ENCODE measurements at regions not wholly inside any gene's neighbourhood (a gene's known extent, or its start where the extent isn't known, plus 50 kb on each side); places are given as distances from the start of the nearest gene placed in this dataset.

DNA sequence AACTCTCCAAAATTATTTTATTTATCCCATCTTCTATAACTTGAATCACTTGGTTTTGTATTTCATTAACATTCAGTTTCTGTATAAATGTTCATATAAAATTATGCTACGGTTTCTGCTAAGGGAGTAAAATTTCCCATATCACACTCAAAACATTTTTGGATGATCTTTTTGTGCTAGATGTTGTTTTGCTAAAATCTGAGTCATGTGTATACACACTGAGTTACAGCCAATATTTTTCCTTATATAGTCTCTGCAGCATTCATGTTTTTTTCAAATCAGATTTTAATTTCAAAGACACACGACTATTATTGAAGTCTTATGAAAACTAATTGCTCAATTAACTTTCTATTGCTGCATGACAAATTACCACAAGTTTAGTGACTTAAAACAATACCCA is 54.3 kb upstream of the SLC2A12 start:
- ChIA-PET POLR2A (no interaction called here), SMC1A (ENCODE audit: uncharacterized antibody, unreplicated experiment) (no interaction called here), RAD21 (ENCODE audit: unreplicated experiment) (no interaction called here), CTCF (interaction anchor here (1.2 to 1.9 kb wide), 3 partner anchors 9 to 186 kb away, joined by 3 to 6 read pairs (median 6); no protein-coding TSS in a partner anchor)
- H3K27ac ChIP-seq (ENCODE audit: control insufficient read depth, insufficient read depth), result no peak overlapping the region
- H3K4me1 ChIP-seq (ENCODE audit: control insufficient read depth, insufficient read depth, low read length), result no peaks in the 10 kb centered on the region
- 2% methylated on average over 2 of the region's 2 CpGs for WGBS (ENCODE audit: insufficient coverage, insufficient replicate concordance, low lambda C conversion rate, missing lambda C conversion rate)
- intact Hi-C loops (cut with micrococcal nuclease; ENCODE audit: unreplicated experiment) (no loop called here), in situ Hi-C loops (cut with MboI) (no loop called here)
- BruUV-seq (replicated peaks), result no TSS peak
- no peaks in the 10 kb centered on the region for H3K9me3 ChIP-seq (replicated peaks; ENCODE audit: control insufficient read depth, insufficient read depth, low read length)
- DNase-seq (ENCODE audit: low read depth, low spot score) (no peak), ATAC-seq (no peak), FAIRE-seq (no peak)
- no peaks in the 10 kb centered on the region for H4K20me1 ChIP-seq (ENCODE audit: control insufficient read depth, insufficient read depth)
- H3K4me3 ChIP-seq, result no peak overlapping the region
- TF ChIP-seq NFYB (IDR thresholded peaks at IDR 0.05; ENCODE audit: insufficient read depth, low read depth, low read length), result no peak
- TF ChIP-seq CREB1 (IDR thresholded peaks at IDR 0.05; ENCODE audit: low read depth), result no peak
- TF ChIP-seq, protein P1, sequence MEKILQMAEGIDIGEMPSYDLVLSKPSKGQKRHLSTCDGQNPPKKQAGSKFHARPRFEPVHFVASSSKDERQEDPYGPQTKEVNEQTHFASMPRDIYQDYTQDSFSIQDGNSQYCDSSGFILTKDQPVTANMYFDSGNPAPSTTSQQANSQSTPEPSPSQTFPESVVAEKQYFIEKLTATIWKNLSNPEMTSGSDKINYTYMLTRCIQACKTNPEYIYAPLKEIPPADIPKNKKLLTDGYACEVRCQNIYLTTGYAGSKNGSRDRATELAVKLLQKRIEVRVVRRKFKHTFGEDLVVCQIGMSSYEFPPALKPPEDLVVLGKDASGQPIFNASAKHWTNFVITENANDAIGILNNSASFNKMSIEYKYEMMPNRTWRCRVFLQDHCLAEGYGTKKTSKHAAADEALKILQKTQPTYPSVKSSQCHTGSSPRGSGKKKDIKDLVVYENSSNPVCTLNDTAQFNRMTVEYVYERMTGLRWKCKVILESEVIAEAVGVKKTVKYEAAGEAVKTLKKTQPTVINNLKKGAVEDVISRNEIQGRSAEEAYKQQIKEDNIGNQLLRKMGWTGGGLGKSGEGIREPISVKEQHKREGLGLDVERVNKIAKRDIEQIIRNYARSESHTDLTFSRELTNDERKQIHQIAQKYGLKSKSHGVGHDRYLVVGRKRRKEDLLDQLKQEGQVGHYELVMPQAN (conservative IDR thresholded peaks at IDR 0.05), result no peak
- TF ChIP-seq JUNB (IDR thresholded peaks at IDR 0.05), result no peak
- no peak for TF ChIP-seq STAT3 (IDR thresholded peaks at IDR 0.05; ENCODE audit: low read depth, low read length)
- no peak for TF ChIP-seq SPI1 (IDR thresholded peaks at IDR 0.05; ENCODE audit: borderline replicate concordance, insufficient read depth, low read depth, low read length)
- TF ChIP-seq, protein P2, sequence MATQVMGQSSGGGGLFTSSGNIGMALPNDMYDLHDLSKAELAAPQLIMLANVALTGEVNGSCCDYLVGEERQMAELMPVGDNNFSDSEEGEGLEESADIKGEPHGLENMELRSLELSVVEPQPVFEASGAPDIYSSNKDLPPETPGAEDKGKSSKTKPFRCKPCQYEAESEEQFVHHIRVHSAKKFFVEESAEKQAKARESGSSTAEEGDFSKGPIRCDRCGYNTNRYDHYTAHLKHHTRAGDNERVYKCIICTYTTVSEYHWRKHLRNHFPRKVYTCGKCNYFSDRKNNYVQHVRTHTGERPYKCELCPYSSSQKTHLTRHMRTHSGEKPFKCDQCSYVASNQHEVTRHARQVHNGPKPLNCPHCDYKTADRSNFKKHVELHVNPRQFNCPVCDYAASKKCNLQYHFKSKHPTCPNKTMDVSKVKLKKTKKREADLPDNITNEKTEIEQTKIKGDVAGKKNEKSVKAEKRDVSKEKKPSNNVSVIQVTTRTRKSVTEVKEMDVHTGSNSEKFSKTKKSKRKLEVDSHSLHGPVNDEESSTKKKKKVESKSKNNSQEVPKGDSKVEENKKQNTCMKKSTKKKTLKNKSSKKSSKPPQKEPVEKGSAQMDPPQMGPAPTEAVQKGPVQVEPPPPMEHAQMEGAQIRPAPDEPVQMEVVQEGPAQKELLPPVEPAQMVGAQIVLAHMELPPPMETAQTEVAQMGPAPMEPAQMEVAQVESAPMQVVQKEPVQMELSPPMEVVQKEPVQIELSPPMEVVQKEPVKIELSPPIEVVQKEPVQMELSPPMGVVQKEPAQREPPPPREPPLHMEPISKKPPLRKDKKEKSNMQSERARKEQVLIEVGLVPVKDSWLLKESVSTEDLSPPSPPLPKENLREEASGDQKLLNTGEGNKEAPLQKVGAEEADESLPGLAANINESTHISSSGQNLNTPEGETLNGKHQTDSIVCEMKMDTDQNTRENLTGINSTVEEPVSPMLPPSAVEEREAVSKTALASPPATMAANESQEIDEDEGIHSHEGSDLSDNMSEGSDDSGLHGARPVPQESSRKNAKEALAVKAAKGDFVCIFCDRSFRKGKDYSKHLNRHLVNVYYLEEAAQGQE (IDR thresholded peaks at IDR 0.05; ENCODE audit: low read depth, low read length), result no peak
- no peak for TF ChIP-seq KAT2A (conservative IDR thresholded peaks at IDR 0.05; ENCODE audit: control insufficient read depth, low read depth, low read length)
- TF ChIP-seq KDM1A (IDR thresholded peaks at IDR 0.05; ENCODE audit: borderline replicate concordance), result no peak
- TF ChIP-seq RBBP5 (conservative IDR thresholded peaks at IDR 0.05), result no peak
- no peak for TF ChIP-seq TCF3 (IDR thresholded peaks at IDR 0.05; ENCODE audit: borderline replicate concordance, insufficient read depth, low read depth, low read length)
- no peak overlapping the region for H3K4me2 ChIP-seq (ENCODE audit: control insufficient read depth, insufficient read depth)
- no peak overlapping the region for H2AFZ ChIP-seq (ENCODE audit: control insufficient read depth, low read depth, low read length)
- H3K27me3 ChIP-seq (replicated peaks in 1 of 2; ENCODE audit: control insufficient read depth in 2 of 2, insufficient read depth in 2 of 2, low read length in 1 of 2), result no peaks in the 10 kb centered on the region; a peak in 1 of 4 replicates
- no peaks in the 10 kb centered on the region for H3K79me2 ChIP-seq (ENCODE audit: control insufficient read depth, insufficient read depth, low read length)
- no peak overlapping the region for H3K9ac ChIP-seq (ENCODE audit: control insufficient read depth, insufficient read depth, low read length)
- H3K36me3 ChIP-seq (ENCODE audit: control insufficient read depth in 2 of 2, insufficient read depth in 2 of 2, low read length in 1 of 2), result no peaks in the 10 kb centered on the region

Measured in GM12878 (cell line).